ENCODE measurements at regions not wholly inside any gene's neighbourhood (a gene's known extent, or its start where the extent isn't known, plus 50 kb on each side); places are given as distances from the start of the nearest gene placed in this dataset.
A peak's percentile ranks its signal among the peaks of the same experiment; 100 is the strongest.

DNA sequence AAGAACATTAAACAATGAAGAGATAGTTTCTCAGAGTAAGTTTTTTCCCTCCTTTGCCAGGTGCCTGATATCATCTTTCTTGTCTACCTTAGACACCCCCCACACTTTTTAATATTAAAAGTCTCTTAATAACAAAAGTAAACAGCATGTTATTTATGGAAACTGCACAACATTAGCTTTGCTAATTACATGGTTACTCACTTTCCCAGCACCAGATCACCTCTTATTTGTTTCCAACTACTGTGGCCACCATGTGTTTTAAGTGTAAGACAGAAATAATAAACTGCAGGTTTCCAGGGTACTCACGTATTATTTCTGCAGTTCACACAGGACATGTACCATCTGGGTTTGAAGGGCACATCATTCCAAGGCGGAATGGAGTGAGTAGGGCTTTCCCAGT, 125.0 kb downstream of the TRMT11 start:
- no peak overlapping the region for H3K4me3 Mint-ChIP-seq (ENCODE audit: low read depth, unreplicated experiment)
- H3K36me3 Mint-ChIP-seq (ENCODE audit: insufficient read depth, unreplicated experiment): no peaks in the 10 kb centered on the region
- DNase-seq: no peak
- CTCF ChIA-PET: interaction anchor here (0.5 to 1.1 kb wide), 4 partner anchors 78 to 989 kb away, joined by 3 to 5 read pairs (median 4); partner anchors contain the start of gene TRMT11
- intact Hi-C loops (cut with micrococcal nuclease; ENCODE audit: unreplicated experiment): no loop called here
- H3K27me3 Mint-ChIP-seq (ENCODE audit: unreplicated experiment): no peaks in the 10 kb centered on the region
- TF ChIP-seq, protein P1, sequence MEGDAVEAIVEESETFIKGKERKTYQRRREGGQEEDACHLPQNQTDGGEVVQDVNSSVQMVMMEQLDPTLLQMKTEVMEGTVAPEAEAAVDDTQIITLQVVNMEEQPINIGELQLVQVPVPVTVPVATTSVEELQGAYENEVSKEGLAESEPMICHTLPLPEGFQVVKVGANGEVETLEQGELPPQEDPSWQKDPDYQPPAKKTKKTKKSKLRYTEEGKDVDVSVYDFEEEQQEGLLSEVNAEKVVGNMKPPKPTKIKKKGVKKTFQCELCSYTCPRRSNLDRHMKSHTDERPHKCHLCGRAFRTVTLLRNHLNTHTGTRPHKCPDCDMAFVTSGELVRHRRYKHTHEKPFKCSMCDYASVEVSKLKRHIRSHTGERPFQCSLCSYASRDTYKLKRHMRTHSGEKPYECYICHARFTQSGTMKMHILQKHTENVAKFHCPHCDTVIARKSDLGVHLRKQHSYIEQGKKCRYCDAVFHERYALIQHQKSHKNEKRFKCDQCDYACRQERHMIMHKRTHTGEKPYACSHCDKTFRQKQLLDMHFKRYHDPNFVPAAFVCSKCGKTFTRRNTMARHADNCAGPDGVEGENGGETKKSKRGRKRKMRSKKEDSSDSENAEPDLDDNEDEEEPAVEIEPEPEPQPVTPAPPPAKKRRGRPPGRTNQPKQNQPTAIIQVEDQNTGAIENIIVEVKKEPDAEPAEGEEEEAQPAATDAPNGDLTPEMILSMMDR (IDR thresholded peaks at IDR 0.05; ENCODE audit: unreplicated experiment): no peak
- no peak overlapping the region for H3K27ac Mint-ChIP-seq (ENCODE audit: unreplicated experiment)
- BruUV-seq (replicated peaks): no TSS peak
- H3K9me3 Mint-ChIP-seq (ENCODE audit: low read depth, unreplicated experiment): no peaks in the 10 kb centered on the region
- no peaks in the 10 kb centered on the region for H3K4me1 Mint-ChIP-seq (ENCODE audit: low read depth, unreplicated experiment)

DNA sequence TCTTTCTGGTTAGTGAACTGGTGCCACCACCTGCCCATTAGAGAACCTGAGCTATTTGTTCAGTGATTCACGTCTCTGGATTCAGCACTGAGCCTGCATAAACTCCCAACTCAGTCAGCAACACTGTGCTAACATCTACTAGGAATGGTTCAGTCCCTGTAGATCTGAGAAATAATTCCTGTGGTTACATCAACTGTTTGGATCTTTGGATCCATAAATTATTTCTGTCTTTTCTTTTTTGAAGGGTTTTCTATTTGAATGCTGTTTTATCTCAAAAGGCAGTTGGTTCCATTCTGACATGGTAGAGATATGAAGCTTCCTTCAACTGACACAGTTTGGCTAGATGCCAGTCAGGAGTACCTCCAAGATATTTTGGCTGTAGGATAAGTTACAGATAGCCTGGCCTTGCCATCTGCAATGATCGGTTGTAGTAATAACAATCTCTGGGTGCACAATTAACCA, 125.9 kb downstream of the TRMT11 start:
- H3K27ac Mint-ChIP-seq (ENCODE audit: unreplicated experiment): no peak overlapping the region
- DNase-seq: peak; percentile 2

DNA sequence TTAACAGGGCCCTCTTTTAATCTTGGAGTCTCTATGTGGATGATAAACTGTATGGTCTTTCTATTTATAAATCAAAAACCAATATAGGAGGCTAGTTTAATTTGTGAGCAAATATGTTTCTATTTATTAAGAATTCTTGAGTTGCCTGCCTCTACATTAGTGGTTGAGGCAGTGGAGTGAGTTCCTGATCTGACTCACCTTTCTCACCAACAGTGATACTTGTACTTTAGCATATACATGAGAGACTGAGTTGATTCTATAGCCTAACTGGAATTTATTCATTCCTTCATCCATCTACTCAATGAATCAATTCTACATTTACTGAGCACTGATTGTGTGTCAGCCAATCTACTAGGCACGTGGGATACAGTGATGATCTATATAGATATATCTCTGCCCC, 126.9 kb downstream of the TRMT11 start:
- no peak overlapping the region for H3K27ac Mint-ChIP-seq (ENCODE audit: unreplicated experiment)
- TF ChIP-seq, protein P1 (IDR thresholded peaks at IDR 0.05; ENCODE audit: unreplicated experiment): no peak
- no peaks in the 10 kb centered on the region for H3K27me3 Mint-ChIP-seq (ENCODE audit: unreplicated experiment)
- H3K9me3 Mint-ChIP-seq (ENCODE audit: low read depth, unreplicated experiment): no peaks in the 10 kb centered on the region
- CTCF ChIA-PET: no interaction called here
- no peak for DNase-seq
- intact Hi-C loops (cut with micrococcal nuclease; ENCODE audit: unreplicated experiment): loop anchor here (2.0 kb wide), 1 partner anchor 80 kb away; no protein-coding TSS in a partner anchor
- no peaks in the 10 kb centered on the region for H3K36me3 Mint-ChIP-seq (ENCODE audit: insufficient read depth, unreplicated experiment)
- no TSS peak for BruUV-seq (replicated peaks)
- no peak overlapping the region for H3K4me3 Mint-ChIP-seq (ENCODE audit: low read depth, unreplicated experiment)
- H3K4me1 Mint-ChIP-seq (ENCODE audit: low read depth, unreplicated experiment): no peaks in the 10 kb centered on the region

More for the DNA sequence above, 125.9 kb downstream of the TRMT11 start:
- Mint-ChIP-seq H3K4me1 (ENCODE audit: low read depth, unreplicated experiment) (no peaks in the 10 kb centered on the region), H3K36me3 (ENCODE audit: insufficient read depth, unreplicated experiment) (no peaks in the 10 kb centered on the region), H3K9me3 (ENCODE audit: low read depth, unreplicated experiment) (no peaks in the 10 kb centered on the region), H3K27me3 (ENCODE audit: unreplicated experiment) (no peaks in the 10 kb centered on the region), H3K4me3 (ENCODE audit: low read depth, unreplicated experiment) (no peak overlapping the region)
- no TSS peak for BruUV-seq (replicated peaks)
- TF ChIP-seq, protein P1 (IDR thresholded peaks at IDR 0.05; ENCODE audit: unreplicated experiment): no peak
- CTCF ChIA-PET: interaction anchor here (1.1 kb wide), 2 partner anchors 79 to 126 kb away, joined by 4 to 5 read pairs; partner anchors contain the start of gene TRMT11
- intact Hi-C loops (cut with micrococcal nuclease; ENCODE audit: unreplicated experiment): loop anchor here (2.0 kb wide), 1 partner anchor 79 kb away; no protein-coding TSS in a partner anchor

DNA sequence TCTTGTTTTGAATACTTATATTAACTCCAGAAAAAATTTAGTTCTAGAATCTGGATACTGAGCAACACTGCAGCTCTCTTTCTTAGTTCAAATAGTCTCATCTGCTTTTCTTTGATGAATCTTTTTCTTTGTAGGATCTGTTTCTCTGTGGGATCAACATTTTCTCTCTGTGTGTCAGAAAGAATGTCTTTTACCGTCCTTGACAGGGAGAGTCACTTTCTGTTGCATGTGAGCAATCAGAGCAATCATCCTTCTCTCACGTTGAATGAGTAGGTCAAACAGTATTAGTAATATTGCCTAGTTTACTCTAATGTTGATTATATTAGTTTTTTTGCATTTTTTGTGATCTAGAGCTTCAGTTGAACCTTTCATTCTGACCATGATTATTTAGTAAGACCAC, 130.9 kb downstream of the TRMT11 start:
- Mint-ChIP-seq H3K4me1 (ENCODE audit: low read depth, unreplicated experiment) (no peaks in the 10 kb centered on the region), H3K9me3 (ENCODE audit: low read depth, unreplicated experiment) (no peaks in the 10 kb centered on the region), H3K27me3 (ENCODE audit: unreplicated experiment) (no peaks in the 10 kb centered on the region), H3K27ac (ENCODE audit: unreplicated experiment) (no peak overlapping the region), H3K4me3 (ENCODE audit: low read depth, unreplicated experiment) (no peak overlapping the region), H3K36me3 (ENCODE audit: insufficient read depth, unreplicated experiment) (no peaks in the 10 kb centered on the region)
- no peak for DNase-seq
- TF ChIP-seq, protein P1 (IDR thresholded peaks at IDR 0.05; ENCODE audit: unreplicated experiment): no peak
- intact Hi-C loops (cut with micrococcal nuclease; ENCODE audit: unreplicated experiment): no loop called here
- CTCF ChIA-PET: no interaction called here
- no TSS peak for BruUV-seq (replicated peaks)
